HG03066 (cell line): ENCODE measurements at regions not wholly inside any gene's neighbourhood (a gene's known extent, or its start where the extent isn't known, plus 50 kb on each side); places are given as distances from the start of the nearest gene placed in this dataset.

Experiments
- ATAC-seq: cut with Tn5 transposase; IDR thresholded peaks from one replicate; pipeline ENCODE4 v1.9.1; 2021; ENCODE audit warnings: low read depth; ENCODE audit not compliant: unreplicated experiment

DNA sequence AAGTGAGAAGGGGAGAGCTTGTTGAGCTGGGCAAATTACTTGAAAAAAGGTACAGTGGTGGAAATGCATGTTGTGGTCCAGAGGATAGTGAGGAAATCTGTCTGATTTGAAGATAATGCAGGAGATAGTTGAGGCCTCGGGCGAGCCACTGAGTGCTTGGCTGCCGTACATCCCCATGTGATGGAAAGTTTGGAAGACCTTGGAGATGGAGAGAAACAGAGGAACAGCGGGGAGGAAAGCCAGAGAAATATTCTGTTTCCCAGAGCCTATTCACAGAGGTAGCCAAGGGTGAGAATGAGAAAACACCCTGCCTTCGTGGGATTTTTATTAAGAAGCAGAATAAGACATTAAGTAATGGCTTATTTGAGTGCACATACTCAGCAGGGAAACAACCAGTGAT lies 498.2 kb downstream of the BCL11B start:
- no peak for ATAC-seq

DNA sequence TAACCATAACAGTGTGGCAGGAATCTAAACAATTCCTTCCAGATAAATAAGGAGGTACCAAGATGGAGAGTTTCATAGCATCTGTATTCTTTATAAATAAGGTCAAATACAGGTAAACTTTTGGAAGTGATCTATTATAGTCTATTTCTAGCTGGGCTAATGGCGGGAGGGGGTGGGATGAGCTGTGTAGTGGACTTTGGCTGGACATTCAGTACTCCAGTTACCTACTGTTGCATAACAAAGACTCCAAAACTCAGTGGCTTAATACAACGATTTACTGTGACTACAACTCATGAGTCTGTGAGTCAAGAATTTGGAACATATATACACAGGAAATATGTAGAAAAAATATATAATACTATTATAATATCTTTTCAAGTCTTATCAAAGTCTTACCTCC lies 496.1 kb downstream of the BCL11B start:
- ATAC-seq: no peak

DNA sequence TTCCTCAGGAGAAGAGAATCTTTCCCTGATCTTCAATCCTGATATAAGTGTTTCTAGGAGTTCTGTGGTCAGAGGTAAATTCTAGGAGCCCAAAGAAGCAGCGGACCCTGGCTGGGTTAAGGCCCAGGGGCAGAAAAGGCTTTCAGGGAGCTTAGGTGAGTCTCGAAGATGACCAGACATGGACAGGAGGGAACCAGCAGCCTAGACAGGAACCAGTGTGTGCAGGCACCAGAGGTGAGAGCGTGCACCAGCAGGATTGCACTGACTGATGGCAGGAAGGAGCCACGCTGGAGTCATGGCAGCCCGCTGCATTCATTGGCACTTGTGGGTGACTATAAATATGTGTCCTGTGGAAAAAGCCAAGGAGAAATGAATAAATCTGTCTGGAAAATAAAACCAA lies 489.9 kb downstream of the BCL11B start:
- ATAC-seq: no peak

GRCh38 chr14:98785578-98785977 lies 486.4 kb downstream of the BCL11B start:
- ATAC-seq: no peak

DNA sequence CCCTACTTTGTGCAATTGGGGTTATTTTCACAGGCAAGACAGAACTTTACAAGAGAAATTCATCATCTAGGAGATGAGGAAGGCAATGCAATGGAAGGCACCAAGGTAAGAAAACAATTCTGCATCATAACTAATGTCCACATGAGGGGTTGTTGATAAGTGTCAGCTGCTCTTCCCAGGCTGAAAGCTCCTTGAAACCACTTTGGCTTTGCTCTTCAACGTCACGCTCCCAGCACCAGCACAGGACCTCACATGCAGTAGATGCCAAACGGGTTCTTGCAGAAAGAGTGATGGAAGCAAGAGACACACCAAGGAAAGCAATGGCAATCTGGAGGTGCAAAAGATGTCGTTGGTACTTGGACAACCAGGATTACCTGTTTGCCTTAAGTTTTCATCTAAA lies 485.5 kb downstream of the BCL11B start:
- ATAC-seq: no peak

DNA sequence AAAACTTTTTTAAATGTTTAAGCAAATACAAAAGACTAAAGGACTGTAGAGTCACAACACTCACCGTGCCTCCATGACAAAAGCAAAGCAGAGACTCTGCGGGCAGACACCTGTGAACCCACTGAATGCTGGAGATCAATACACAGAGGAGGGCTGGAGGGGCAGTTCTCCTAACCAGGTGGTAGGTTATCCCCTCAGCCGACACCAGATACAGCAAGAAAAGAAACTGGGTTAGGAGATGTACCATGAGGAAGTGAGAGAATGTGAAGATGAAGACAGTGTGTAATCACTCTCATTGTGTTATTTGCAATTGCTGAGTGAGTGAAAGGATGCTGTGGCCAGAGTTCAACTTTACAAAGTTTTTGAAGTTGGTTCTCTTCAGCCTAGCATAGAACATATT lies 480.3 kb downstream of the BCL11B start:
- no peak for ATAC-seq

GRCh38 chr14:98792171-98792570 lies 479.8 kb downstream of the BCL11B start:
- ATAC-seq: no peak

GRCh38 chr14:98798099-98798498 lies 473.9 kb downstream of the BCL11B start:
- no peak for ATAC-seq

- ATAC-seq: no peak
These were observed 472.1 kb downstream of the BCL11B start for GRCh38 chr14:98799891-98800290.

- no peak for ATAC-seq
These were observed 470.0 kb downstream of the BCL11B start for GRCh38 chr14:98802044-98802443.

GRCh38 chr14:98803196-98803595 lies 468.8 kb downstream of the BCL11B start:
- ATAC-seq: no peak

- ATAC-seq: no peak
These were observed 463.2 kb downstream of the BCL11B start for GRCh38 chr14:98808494-98809407.

- ATAC-seq: no peak
These were observed 455.8 kb downstream of the BCL11B start for GRCh38 chr14:98816195-98816594.

DNA sequence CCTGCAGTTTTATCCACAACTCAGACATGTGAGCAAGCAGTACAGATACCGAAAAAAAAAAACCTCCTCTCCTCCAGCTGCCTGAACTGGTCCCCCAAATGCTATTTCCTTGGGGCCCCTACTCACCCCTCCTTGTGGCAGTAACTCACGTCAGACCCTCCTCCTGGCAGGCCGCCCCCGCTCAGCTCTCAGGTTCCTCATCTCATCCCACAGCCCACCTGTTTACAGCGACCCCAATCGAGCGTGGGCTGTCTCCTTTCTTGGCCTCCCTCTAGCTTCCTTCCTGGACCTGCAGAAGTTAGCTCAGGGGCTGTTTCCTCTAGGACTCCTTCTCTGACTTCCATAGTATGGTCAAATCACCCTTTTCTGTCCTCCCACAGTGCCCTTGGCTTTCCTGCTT lies 455.3 kb downstream of the BCL11B start:
- no peak for ATAC-seq

DNA sequence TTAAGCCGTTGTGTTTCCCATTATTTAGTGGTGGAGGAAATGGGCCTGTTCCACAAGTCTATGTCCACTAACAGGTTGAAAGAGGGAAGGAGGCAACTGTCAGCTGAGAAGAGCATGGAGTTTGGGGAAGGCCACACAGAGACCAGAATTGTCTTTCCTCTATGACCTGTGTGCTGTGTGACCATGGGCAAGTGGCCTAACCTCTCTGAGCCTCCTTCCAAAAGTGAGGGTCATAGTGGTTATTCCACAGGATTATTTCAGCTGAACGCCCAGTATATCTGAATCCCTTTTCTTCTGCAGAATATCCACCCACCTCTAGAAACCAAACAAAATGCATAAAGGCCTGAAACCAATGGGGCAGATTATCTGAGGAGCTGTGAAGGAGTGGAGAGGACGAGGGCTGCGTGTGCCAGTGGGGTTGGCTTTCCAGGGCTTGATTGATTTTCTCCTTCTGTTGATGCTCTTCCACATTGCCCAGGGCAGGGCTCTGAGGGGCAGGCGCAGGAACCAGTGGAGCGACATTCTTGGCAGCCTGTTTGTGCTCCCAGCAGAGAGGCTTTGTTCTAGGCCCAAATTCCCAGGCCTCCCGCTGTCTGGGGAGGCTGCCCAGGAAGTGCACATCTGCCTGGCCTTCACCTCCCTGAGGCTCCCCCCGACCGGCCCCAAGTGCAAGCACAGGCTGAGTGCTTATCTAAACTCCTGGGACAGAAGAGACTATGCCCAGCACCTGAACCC lies 452.7 kb downstream of the BCL11B start:
- ATAC-seq: no peak

- ATAC-seq: no peak
These were observed 452.2 kb downstream of the BCL11B start for GRCh38 chr14:98819867-98820206.

- no peak for ATAC-seq
These were observed 449.1 kb downstream of the BCL11B start for GRCh38 chr14:98822917-98823316.

GRCh38 chr14:98826618-98827017 lies 445.4 kb downstream of the BCL11B start:
- no peak for ATAC-seq

GRCh38 chr14:98834119-98834518 lies 437.9 kb downstream of the BCL11B start:
- no peak for ATAC-seq

DNA sequence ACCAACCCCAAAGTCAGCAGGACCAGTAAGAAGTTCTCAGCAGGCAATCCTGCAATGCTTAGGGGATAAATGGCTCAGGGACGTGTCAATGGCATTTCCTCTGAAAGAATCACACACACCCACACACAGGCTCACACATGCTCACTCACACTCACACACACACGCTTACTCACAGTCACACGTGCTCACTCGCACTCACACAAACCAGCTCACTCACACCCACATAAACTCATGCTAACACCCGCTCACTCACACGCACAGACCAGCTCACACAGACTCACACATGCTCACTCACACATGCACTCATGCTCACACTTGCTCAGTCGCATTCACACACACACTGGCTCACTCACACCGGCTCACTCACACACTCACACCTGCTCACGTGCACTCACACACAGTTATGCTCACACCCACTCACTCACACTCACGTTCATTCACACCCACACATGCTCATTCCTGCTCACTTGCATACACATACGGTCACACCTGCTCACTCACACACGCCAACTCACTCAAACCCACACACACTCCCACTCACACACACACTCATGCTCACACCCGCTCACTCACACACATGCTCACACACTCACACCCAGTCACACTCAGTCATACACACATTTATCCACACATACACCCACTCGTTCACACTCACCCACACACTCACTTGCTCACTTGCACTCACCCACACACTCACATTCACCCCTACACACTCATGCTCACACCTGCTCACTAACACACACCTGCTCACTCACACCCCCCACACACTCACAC lies 436.8 kb downstream of the BCL11B start:
- no peak for ATAC-seq

DNA sequence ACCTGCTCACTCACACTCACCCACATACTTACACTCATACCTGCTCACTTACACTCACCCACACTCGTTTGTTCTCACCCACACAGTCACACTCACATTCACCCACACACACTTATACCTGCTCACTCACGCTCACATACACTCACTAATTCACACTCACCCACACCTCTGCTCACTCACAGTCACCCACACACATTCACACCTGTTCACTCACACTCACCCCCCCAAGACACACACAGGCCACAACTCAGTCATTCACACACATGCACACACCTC lies 436.2 kb downstream of the BCL11B start:
- ATAC-seq: no peak
